NCI-H774 (cell line): ENCODE measurements at regions not wholly inside any gene's neighbourhood (a gene's known extent, or its start where the extent isn't known, plus 50 kb on each side); places are given as distances from the start of the nearest gene placed in this dataset.
"Not testable (repeated sequence)": the region's sequence is repeated elsewhere in the genome, so short reads cannot be mapped to it uniquely, and the experiment has no call there.

Experiments
- DNase-seq: peaks from one replicate; lab custom pipeline; 2025; lab: John Stamatoyannopoulos, UW

DNA sequence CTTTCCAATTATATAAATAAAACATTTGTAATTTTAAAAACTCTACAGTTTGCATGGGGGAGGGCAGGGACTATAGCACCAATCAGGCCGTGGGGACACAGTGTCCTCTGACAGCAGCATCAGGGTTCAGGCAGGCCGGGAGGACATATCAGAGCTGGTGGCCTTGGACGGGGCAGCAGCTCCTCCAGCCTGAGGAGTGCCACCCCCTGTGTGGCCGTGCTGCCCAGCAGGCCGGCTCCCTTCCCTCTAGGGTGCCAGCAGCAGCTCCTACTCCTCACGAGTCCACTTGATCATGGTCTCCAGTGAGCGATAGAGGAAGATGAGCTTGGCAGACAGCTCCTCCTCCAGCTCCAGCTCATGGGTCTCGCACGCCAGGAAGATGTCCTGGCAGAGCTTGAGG lies 144.0 kb upstream of the PHACTR3 start:
- no peak for DNase-seq

DNA sequence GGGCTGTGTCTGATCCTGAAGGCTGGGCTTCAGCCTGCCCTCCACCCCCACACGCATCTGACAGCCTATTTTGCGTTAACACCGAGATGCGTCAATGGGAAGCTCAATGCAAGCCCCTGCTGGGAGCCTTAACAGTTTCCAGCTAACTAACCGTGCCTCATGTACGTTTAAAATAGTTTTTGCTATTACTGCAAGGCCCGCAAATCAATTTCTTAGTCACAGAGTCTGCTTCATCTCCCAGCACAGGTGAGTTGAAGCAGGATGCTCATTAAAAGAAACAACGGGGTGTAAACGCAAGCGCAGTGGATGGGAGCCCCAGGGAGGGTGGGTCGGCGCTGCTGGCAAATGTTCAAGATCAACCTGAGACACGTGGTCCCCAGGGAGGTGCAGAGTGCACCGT lies 142.8 kb upstream of the PHACTR3 start:
- DNase-seq, result no peak

DNA sequence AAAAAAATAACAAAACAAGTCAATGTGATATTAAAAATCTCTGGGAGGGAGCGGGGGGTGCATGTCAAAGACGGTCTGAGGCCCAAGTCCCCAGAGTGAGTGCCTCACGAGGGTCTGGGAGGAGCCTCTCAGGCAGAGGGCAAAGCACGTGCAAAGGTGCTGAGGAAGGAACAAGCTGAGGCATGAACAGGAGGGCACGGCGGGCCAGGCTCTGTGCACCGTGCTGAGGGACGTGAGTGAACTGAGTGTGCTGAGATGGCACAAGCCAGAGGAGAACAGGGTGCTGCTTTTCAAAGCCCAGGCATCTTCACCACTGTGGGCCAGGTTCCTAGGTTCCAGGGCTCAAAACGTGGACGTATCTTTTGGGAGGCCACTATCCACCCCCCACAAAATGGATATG lies 142.1 kb upstream of the PHACTR3 start:
- no peak for DNase-seq

DNA sequence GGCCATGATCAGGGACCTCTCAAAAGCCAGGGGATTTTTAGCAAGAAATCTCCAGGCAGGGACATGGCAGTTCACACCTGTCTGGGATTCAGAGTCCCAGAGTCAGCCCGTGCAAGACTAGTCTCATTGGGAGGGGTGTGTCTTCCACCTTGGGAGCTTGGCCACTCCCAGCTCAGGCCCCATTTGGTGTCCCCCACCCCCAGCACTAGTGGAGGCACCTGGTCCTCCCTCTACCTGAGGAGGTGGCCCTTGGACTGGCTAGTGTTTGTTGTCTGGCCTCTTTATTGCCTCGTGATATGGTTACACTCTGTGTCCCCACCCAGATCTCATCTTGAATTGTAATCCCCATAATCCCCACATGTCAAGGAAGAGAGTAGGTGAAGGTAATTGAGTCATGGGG lies 140.8 kb upstream of the PHACTR3 start:
- DNase-seq, result no peak

DNA sequence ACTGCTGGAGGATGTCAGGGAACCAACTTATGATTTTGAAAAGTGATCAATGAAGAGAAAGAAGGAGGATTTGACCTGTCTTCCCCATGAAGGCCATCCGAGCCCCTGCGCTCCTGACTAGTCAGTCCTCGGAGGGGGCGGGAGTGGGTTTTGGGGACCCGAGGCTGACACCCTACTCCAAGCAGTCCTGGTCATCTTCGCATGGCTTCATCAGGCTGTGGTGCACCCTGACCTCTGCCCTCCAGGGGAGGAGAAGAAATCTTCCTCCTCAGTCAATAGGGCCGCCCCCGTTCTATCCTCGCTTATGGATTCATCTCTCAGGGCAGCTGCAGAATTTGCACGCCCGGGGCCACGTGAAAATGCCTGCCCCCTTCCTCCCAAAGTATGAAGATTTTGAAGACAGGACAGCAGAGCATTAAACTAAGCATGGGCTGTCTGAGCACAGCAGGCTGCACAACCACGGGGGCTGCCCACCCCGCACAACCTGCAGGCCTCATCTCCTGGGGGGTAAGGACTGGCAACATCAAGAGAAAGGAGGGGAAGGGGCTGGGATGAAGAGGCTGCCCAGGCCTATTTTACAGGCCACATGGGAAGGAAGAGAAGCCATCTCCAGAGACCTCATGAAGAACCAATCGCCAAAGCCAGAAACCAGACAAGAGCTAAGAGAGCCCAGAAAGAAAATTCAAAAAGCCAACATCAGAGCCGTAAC lies 138.1 kb upstream of the PHACTR3 start:
- no peak for DNase-seq

DNA sequence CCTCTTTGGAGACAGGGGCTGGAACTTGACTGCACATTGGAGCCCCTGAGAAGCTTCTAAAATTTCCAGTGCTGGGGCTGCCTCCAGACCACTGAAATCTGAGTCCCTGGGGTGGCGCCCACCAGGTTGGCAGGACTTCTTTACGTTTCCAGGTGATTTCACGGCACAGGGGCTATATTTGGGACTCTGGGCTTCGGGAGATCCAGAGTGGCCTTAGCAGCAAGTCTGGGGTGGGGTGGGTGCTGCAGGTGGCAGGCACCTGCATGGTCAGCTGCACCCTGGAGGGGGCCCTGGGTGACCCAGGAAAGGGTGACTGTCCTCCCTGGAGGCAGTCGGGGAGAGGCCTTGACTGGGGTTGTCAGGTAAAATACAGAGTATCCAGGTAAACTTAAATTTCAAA lies 135.5 kb upstream of the PHACTR3 start:
- no peak for DNase-seq

DNA sequence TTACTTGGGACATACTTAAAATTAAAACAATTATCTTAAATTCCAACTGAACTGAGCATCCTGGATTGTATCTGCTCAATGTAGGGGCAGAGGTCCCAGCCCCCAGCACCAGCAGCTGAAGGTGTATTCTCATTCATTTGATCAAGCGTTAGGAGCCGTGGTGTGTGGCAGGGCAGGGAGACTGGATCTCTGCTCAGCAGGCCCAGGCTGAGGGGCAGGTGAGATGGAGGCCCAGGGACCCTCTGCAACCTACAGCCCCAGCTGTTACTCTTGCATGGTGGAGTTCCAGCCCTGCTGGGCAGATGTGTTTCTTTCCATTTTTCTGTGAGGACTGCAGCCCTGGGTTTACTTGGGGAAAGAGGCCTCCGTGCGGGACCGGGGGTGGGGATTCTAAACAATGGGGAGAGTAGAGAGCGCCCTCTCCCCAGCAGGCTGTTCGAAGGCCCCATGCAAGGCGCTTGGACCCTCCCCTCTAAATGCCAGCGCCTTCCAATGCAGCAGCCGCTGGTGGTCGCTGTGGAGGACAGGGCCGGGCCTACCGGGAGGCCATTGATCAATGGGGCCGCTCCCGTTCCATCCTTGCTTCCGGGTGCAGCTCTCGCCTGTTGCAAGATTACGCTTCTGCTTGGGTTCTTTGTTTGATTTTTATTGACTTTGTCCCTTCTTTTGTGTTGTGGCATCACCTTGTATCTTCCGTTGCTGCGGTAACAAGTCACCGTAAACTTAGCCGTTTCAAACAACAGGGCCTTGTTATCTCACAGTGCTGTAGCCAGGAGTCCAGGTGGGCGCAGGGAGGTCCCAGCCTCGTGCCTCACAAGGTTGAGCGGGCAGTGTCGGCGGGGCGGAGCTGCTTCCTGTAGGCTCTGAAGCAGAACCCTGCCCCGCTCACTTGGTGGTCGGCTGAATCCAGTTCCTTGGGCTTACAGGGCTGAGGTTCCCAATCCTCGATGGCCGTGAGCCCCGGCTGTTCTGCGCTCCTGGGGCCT lies 134.8 kb upstream of the PHACTR3 start:
- no peak for DNase-seq

DNA sequence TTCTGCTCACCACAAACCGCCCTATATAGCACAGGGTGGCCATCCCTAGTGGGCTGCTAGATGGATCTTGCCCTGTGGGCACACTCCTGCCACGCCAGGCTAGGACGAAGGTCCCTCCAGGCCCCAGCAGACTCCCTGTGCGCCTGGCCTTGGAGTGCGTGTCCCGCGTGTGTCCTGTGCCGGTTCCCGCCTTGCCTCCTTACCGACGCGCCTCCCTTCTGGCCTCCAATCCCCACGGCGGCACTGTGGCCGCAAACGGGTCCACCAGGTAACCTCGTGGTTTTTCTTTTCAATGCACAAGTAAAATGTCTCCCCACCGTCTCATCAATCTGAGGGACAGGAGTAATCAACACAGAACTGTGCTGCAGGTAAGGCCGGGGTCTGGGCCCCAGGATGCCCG lies 133.8 kb upstream of the PHACTR3 start:
- DNase-seq, result no peak

DNA sequence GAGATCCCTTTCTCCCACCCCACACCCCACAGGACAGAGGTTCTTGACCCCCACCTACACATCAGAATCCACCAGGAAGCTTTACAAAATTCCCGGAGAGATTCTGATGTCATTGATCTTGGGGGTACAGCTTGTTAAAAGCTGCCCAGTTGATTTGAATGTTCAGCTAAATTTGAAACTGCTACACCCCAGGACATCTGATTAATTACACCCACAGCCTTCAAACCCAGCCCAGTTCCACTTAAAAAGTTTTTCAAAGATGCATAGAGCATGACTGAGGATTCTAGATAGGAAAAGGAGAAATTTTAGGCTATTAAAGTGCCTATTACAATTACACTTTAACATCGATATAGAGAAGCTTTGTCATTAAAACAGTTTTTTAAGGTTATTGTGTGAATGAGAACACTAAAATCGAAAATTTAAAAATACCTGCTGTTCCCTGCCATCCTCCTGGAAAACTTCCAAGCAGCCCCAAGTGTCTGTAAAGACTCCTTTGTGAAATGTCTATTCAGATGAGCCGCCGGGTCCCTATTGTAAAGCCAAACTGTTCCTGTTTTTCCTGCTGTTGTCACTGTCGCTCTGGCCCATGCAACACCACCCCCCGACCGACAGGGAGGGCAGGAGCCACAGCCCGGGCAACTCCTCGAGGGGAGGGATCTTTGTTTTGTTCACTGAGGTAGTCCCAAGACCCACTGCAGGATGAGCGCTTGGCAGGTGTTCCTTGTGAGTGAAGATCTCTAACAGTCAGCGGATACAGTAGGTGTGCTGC lies 132.5 kb upstream of the PHACTR3 start:
- no peak for DNase-seq

DNA sequence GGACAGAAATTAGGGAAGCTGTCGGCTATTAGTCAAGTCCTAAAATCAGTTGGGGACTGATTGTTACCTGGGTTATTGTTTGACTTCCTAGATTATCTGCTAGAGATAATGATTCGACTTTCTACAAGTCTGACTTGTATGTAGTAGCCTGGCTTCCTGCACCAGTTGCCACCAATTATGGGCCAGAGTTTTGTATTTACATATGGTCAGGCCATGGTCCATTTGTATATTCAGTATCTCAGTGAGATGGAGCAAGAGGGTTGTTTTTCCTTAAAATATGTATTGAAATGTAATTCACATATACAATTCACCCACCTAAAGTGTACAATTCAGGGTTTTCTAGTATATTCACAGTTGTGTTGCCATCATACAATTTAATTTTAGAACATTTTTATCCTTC lies 130.6 kb upstream of the PHACTR3 start:
- DNase-seq, result no peak

DNA sequence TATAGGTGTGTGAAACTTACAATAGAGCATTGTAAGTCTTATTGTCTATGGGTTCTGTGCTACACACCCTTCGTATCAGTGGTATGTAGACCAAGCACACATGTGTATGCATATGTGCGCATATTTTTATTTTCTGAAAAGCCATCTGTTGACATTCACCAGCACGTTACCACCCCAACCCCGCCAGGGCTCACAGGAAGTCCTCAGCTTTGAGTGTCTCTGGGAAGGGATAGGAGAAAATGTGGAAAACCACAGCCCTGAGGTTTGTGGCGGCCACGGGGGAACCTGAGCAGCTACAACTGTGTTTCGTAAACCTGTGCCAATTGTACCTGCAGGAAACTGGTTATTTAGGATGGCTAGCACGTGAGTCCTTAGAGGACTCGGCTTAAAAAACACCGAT lies 123.3 kb upstream of the PHACTR3 start:
- no peak for DNase-seq

DNA sequence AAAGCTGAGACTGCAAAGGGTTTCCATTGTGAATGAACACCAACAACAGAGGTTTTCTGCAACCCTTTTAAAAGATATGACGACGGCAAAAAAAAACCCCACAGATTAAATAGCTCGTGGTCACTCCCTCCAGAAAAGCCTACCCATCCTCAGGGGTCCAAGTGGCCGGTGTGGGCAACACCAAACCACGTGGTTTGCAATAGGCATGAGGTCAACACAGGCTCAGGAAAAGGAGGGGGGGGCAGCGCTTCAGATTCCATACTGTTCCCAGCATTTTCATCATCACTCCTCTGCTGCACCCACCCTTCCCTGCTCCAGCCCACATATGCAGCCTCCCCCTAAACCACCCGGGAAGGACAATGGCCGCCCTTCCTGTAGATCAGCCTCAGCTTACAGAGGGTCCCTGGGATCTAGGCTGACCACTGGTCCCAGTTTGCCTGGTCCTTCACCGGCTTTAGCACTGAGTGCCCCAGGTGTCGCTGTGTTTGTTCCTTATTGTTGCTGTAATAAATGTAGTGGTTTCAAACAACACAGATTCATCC lies 122.8 kb upstream of the PHACTR3 start:
- DNase-seq, result no peak

DNA sequence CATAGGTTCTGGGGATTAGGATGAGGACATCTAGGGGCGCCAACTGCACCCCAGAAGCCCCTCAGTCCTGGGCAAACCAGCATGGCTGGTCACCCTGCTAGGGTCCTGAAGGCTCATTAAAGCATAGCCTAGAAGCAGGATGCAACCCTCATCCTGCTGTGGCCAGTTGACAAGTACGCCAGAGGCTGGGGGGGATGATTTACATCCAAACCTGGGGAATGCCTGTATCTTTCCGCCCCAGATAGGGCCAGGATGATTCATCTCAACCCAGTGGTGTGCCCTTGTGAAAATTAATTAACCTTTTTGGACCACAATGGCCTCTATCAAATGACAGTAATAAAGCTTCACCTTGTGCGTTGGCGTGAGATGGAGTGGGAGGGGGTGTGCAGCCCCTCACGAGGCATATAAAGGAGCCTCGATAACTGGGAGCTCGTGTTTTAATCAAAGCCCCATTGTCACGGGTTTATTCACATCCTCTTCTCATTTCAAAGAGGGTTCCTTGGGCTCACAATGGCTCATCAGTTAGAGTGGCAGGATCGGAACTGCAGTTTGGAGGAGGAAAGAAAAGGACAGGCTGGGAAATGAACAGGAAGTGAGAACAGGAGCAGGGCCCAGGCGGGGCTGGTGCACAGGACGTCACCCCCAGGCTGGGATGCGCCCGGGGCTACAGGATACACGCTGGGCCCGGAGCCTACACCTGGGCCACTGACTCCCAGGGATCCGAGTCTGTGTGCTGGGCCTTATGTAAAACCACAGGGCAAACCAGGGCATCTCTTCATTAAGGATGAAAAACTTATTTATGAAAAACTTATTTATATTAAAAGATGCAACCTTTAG lies 121.8 kb upstream of the PHACTR3 start:
- DNase-seq, result no peak

DNA sequence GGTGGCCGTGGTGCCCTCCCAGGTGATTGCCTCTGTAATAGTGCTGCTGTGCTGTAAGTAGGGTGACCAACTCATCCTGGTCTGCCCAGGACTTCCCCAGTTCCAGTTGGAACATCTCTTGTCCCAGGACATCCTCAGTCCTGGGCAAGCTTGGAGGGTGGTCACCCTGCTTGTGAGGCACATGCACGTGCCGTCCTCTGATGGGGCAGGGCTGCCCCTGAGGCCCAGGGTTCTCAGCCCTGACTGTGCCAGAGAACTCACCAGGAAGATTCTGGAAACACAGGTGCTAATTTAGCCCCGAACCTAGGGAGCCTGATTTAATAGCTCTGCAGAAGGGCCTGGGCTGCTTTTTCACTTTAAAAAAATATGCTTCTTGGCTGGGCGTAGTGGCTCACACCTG lies 120.9 kb upstream of the PHACTR3 start:
- no peak for DNase-seq

DNA sequence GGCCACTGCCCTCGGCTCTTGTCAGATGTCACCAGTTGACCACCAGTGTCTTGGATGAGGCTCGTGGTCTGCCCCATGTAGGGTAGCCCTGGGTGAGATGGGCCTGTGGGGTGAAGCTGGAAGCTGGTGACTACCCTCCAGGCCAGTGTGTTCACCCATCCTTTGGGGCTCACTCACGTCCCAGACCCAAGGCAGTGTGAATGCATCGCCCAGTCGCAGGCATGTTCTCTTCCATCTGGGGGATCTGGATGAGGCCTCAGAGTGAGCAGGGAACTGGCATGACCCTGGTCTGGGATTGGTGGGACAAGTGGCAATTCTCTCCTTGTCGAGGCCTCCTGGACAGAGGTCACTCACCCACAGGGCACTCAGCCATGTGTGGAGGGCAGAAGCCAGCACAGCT lies 120.1 kb upstream of the PHACTR3 start:
- DNase-seq, result no peak

DNA sequence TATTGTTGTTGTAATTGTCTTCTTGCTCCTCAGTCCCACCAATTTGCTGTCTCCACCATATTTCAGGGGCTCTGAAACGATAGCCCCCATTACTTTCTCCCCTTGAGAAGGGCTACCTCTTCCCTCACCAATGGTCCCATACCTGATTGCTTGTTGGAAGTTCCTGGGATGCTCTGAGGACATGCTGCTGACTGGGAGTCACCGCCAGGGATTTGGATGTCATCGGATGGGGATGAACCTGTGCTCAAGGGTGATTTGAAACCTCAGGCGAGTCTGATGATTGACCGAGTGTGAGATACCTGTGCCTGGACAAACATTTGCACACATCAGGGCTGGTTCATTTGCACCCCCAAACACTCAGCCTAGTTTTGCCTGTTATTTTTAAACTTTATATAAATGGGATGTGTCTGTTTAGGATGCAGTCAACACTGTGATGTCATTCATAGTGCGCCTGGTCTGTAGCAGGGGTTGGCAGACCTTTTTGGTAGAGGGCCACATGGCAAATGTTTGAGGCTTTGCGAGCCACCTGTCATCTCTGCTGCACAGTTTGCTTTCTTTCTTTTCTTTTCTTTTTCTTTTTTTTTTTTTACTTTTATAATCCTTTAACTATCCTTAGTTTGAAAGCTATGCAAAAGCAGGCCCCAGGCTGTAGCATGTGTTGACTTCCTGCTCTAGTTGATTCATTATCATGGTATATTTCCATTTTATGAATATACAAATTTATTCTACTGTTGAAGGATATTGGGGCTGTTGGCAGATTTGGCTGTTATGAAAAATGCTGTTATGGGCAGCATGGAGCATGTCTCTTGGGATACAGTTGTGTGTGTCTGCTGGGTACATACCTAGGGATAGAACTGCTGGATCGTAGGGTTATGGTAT lies 118.5 kb upstream of the PHACTR3 start:
- DNase-seq, result no peak

DNA sequence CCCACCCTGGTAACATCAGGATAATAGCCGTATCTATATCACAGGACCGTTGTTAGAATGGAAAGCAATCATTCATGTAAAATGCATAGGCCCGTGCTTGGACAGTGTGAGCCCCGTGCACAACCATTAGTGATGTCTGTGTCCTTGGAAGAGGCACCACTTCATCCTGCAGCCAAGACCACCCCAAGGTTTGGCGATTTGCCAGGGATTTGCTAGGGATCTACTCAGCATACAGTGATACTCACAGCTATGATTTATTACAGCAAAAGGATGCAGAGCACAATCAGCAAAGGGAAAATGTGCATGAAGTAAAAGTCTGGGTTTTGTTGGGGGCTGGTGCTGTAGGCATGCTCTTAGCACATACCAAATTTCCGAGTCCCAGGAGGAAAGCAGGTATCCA lies 115.9 kb upstream of the PHACTR3 start:
- not testable (repeated sequence) for DNase-seq

DNA sequence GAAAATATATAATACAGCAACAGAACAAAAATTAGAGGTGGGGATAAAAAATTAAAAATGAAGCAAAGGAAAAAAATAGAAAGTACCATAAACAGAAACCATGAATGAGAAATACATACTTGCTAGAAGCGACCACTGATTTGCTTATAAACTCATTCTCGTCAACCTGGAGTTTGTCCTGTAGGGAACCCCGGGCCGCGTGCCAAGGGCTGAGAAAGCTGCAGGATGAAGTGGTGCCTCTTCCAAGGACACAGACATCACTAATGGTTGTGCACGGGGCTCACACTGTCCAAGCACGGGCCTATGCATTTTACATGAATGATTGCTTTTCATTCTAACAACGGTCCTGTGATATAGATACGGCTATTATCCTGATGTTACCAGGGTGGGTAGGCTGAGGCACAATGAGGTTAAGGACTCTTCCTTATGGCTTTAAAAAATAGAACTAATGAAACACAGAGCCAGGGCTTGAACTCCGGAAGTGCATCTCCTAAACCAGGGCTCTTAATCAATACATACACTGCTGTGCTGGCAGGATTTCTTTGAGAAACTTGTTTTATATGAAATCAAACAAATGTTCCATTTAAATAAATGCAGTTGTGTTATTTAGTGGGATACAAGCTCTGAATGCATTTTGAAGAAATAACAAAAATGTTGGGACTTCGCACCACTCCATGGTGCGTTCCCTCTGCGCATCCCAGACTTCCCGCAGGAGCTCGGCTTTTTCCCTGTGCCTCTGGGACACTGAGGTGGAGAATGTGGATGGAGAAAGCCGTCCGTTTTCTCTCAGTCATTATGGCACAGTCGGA lies 113.9 kb upstream of the PHACTR3 start:
- DNase-seq, result not testable (repeated sequence)

DNA sequence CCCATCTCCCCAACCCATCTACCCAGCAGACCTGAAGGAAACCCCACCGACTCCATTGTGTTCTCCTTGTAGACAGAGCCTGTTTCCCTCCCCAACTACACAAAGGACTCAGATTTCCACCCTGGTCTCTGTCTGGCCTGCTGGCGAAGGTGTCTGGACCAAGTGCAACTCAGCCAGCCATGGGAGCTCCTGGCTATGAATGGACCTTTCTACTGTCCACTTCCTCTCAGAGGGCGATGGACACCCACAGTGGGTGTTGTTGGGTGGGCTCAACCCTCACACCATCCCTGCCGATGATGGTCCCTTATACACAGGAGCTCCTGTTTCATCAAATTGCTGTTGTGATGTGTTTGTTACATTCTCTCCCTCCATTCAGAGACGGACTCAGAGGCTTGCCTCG lies 112.5 kb upstream of the PHACTR3 start:
- no peak for DNase-seq

DNA sequence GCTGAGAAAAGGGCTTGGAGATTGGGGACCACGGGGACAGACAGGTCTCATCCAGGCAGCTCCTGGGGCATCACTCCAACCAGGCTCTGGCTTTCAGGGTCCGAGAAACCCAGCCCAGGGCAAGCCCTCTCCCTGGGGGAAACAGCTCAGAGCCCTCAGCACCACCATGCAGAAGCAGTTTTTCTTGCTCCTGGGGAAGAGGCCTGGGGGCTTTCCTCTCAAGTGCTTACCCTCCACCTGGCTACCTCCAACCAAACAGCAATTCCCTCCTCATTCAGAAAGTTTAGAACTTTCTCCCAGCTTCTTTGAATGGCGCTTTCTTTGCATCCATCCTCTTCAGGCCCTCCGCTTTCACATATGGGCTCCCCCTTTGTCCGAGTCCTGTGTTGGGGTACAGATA lies 110.4 kb upstream of the PHACTR3 start:
- DNase-seq, result no peak
